ENCODE measurements at regions not wholly inside any gene's neighbourhood (a gene's known extent, or its start where the extent isn't known, plus 50 kb on each side); places are given as distances from the start of the nearest gene placed in this dataset.

DNA sequence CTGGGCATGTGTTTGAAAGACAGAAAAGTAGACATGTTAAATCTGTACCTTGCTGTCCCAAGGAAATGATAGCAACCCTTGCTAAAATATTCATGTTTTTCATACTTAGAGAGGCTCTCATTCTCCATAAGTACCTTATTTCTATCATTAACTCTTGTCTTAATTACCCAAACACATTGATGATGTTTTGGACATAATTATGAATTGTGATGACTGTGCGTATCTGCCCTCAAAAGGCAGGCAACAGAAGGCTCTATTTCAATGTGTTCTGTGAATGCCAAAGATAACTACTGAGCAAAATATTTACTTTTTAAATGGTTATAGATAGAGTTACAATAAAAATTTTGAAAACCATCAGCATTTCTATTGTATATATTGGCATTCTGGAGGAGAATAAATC is 1263.8 kb downstream of the ZPLD1 start:
- H3K27me3 Mint-ChIP-seq (ENCODE audit: insufficient read depth): no peaks in the 10 kb centered on the region
- intact Hi-C loops (cut with micrococcal nuclease): no loop called here
- H3K27ac Mint-ChIP-seq: no peak overlapping the region
- H3K4me3 Mint-ChIP-seq: no peak overlapping the region
- H3K9me3 Mint-ChIP-seq: no peaks in the 10 kb centered on the region
- no peak for DNase-seq (ENCODE audit: low spot score)
- no peaks in the 10 kb centered on the region for H3K4me1 Mint-ChIP-seq (ENCODE audit: low read depth)
- H3K36me3 Mint-ChIP-seq (ENCODE audit: low read depth): no peaks in the 10 kb centered on the region

DNA sequence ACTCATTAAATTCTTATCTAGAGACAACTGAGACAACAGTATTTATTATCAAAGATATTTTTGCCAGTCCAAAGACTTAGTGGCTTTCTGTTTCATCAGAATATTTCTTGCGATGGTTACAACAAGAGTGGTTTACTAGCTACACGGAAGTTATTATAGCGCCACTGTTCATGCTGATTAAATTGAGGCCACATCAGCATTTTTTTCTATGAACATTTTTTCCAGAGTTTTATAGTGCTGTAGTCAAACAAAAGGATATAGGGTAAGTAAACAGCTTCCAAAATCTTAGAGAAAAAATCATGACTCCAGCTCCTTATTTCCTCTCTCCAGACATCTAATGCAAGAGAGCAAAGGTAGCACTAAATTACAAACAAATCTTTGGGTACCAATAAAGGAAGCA is 1264.4 kb downstream of the ZPLD1 start:
- intact Hi-C loops (cut with micrococcal nuclease): no loop called here
- Mint-ChIP-seq H3K36me3 (ENCODE audit: low read depth) (no peaks in the 10 kb centered on the region), H3K27me3 (ENCODE audit: insufficient read depth) (no peaks in the 10 kb centered on the region), H3K27ac (no peak overlapping the region), H3K4me3 (no peak overlapping the region), H3K9me3 (no peaks in the 10 kb centered on the region), H3K4me1 (ENCODE audit: low read depth) (no peaks in the 10 kb centered on the region)
- no peak for DNase-seq (ENCODE audit: low spot score)

DNA sequence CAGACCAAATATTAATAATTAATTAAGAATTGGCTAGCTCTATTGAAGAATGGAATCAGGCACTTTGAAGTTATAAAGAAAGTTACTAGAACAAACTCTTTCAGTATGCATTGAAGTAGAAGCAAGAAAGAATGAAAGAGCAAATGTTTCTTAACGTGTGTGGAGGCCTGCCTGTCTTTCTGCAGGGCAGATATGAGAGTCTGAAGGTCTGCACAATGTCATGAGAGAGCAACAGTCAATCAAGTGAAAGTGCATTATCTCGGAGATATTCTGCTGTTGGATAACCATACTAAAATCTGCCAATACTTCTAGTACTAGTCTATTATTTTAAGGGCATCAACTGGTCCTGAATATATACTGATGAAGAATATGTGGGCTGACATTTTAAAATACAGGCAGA is 1270.8 kb downstream of the ZPLD1 start:
- Mint-ChIP-seq H3K36me3 (ENCODE audit: low read depth) (no peaks in the 10 kb centered on the region), H3K4me3 (no peak overlapping the region), H3K27me3 (ENCODE audit: insufficient read depth) (no peaks in the 10 kb centered on the region), H3K27ac (no peak overlapping the region), H3K4me1 (ENCODE audit: low read depth) (no peaks in the 10 kb centered on the region), H3K9me3 (no peaks in the 10 kb centered on the region)
- DNase-seq (ENCODE audit: low spot score): no peak
- intact Hi-C loops (cut with micrococcal nuclease): no loop called here

DNA sequence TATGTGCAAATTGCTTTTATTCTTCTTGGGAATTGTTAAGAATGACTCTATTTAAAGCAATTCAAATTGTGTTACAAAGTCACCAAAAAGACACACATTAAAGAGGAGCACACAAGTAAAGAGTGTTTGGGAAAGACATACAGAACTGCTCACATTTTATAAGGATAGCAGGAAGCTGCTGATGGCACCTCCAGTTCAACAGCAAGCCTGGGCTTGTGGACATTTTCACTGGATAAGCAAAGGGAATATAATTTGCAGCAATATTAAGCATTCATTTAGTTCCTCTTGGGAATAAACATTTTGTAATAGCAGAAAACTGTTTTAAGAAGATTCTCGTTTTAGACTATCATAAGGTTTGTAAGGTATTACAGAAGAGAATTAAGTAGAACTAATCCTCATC is 1271.9 kb downstream of the ZPLD1 start:
- Mint-ChIP-seq H3K4me3 (no peak overlapping the region), H3K9me3 (no peaks in the 10 kb centered on the region), H3K36me3 (ENCODE audit: low read depth) (no peaks in the 10 kb centered on the region), H3K27ac (no peak overlapping the region), H3K4me1 (ENCODE audit: low read depth) (no peaks in the 10 kb centered on the region), H3K27me3 (ENCODE audit: insufficient read depth) (no peaks in the 10 kb centered on the region)
- intact Hi-C loops (cut with micrococcal nuclease): no loop called here
- DNase-seq (ENCODE audit: low spot score): no peak

DNA sequence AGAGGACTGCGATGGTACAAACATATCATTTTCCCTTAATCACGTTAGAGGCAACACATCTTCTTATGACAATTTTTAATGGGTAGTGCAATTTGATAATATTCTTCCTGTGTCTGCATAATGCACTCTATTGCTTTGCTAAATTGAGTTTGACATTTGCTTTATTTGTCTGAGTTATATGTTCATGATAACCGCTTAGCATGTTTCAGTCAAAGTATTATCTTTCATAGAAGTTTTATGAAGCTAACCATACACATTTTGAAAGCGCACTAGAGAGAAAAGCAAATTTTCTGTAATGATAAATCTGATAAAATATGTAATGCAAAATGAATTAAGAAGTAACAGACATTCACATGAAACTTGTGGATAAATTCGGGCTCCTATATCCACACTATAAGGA is 1276.9 kb downstream of the ZPLD1 start:
- Mint-ChIP-seq H3K4me1 (ENCODE audit: low read depth) (no peaks in the 10 kb centered on the region), H3K4me3 (no peak overlapping the region), H3K27ac (no peak overlapping the region), H3K36me3 (ENCODE audit: low read depth) (no peaks in the 10 kb centered on the region), H3K27me3 (ENCODE audit: insufficient read depth) (no peaks in the 10 kb centered on the region), H3K9me3 (no peaks in the 10 kb centered on the region)
- intact Hi-C loops (cut with micrococcal nuclease): no loop called here
- no peak for DNase-seq (ENCODE audit: low spot score)

DNA sequence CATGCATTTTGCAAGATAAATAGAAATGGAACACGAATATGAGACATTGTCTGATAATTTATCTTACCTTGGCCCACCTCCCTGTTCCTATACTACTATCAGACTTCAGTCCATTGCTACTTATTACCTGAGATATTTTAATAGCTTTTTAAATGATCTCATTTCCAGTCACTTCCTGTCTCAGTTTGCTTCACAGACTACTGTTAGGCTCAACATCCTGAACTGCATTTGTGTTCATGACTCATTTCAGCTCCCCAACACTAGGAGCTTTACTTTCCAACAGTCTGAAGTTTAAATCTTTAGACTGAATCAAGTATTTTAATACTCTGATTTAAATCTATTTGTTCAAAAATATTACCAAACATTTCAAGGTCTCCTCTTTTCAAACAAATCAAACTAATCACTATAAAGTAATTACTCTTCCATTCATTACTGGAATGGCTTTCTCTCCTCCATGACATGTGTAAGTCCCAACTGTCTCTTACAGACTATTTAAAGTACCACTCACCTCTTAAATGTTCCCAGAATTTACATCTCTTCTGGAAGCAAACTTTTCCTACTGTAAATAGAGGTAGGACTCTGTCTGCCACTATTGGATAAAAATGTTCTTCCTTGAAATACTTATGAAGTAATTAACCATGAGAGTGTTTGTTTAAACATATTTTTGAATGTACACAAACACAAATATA is 1277.6 kb downstream of the ZPLD1 start:
- no peak for DNase-seq (ENCODE audit: low spot score)
- H3K36me3 Mint-ChIP-seq (ENCODE audit: low read depth): no peaks in the 10 kb centered on the region
- no peaks in the 10 kb centered on the region for H3K4me1 Mint-ChIP-seq (ENCODE audit: low read depth)
- no peak overlapping the region for H3K4me3 Mint-ChIP-seq
- no peaks in the 10 kb centered on the region for H3K9me3 Mint-ChIP-seq
- no peak overlapping the region for H3K27ac Mint-ChIP-seq
- no peaks in the 10 kb centered on the region for H3K27me3 Mint-ChIP-seq (ENCODE audit: insufficient read depth)
- intact Hi-C loops (cut with micrococcal nuclease): no loop called here

DNA sequence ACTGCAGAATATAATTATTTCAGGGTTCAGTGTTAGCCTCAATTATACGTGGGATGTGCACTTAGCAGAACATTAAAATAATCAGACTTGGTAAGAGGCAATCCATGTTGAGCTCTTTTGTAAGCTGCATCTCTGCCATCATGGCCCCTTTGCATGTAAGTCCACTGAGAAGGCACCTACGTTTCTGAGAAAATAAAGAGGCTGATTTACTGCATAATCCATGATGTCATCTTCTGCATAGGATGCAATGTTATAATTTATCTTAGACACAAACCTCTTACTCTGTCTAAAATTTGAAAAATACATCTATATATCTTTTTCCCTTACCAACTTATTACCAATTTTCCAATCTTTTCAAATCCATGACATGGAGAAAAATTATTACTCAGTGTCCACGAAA is 1294.7 kb downstream of the ZPLD1 start:
- no peaks in the 10 kb centered on the region for H3K9me3 Mint-ChIP-seq
- no peaks in the 10 kb centered on the region for H3K27me3 Mint-ChIP-seq (ENCODE audit: insufficient read depth)
- no peaks in the 10 kb centered on the region for H3K36me3 Mint-ChIP-seq (ENCODE audit: low read depth)
- no peak for DNase-seq (ENCODE audit: low spot score)
- H3K4me3 Mint-ChIP-seq: no peak overlapping the region
- no peak overlapping the region for H3K27ac Mint-ChIP-seq
- H3K4me1 Mint-ChIP-seq (ENCODE audit: low read depth): no peaks in the 10 kb centered on the region
- intact Hi-C loops (cut with micrococcal nuclease): no loop called here

DNA sequence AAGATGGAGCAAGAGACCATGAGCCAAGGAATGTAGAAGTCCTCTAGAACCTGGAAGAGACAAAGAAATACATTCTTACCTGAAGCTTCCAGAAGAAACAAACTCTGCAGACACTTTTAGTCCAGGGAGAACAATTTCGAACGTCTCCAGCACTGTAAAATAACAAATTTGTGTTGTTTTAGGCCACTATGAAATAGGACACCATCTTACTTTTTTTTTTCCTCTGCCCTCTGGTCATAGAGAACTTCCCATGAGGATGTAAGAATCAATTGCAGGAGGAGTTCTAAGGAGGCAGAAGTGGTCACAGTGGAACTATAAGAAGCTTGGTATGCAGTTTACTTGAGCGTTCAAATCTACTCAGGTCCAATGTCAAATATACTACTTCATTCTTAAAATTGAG is 1295.9 kb downstream of the ZPLD1 start:
- no peaks in the 10 kb centered on the region for H3K36me3 Mint-ChIP-seq (ENCODE audit: low read depth)
- H3K4me1 Mint-ChIP-seq (ENCODE audit: low read depth): no peaks in the 10 kb centered on the region
- intact Hi-C loops (cut with micrococcal nuclease): no loop called here
- H3K27ac Mint-ChIP-seq: no peak overlapping the region
- peaks cover 3% of the 10 kb centered on the region for H3K9me3 Mint-ChIP-seq
- DNase-seq (ENCODE audit: low spot score): no peak
- H3K4me3 Mint-ChIP-seq: no peak overlapping the region
- H3K27me3 Mint-ChIP-seq (ENCODE audit: insufficient read depth): no peaks in the 10 kb centered on the region

DNA sequence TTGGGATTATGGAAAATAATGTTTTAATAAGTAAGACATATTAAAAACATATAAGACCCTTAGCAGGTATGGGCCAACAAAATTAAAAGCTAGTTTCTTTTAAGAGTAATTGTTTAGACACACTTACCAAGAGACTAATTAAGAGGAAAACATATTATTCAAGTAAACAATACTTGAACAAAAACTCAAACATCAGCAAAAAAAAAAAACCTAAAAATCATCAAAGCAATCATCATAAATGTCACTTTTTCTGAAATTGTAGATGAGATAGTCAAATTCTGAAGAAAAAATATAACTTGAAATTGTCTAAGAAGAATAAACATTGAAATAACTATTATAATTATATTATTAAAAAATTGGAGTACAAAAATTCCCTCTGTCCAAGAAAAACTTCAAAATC is 1318.2 kb downstream of the ZPLD1 start:
- H3K27ac Mint-ChIP-seq: no peak overlapping the region
- H3K36me3 Mint-ChIP-seq (ENCODE audit: low read depth): no peaks in the 10 kb centered on the region
- H3K27me3 Mint-ChIP-seq (ENCODE audit: insufficient read depth): no peaks in the 10 kb centered on the region
- H3K9me3 Mint-ChIP-seq: no peaks in the 10 kb centered on the region
- DNase-seq (ENCODE audit: low spot score): no peak
- no peak overlapping the region for H3K4me3 Mint-ChIP-seq
- intact Hi-C loops (cut with micrococcal nuclease): no loop called here
- no peaks in the 10 kb centered on the region for H3K4me1 Mint-ChIP-seq (ENCODE audit: low read depth)

DNA sequence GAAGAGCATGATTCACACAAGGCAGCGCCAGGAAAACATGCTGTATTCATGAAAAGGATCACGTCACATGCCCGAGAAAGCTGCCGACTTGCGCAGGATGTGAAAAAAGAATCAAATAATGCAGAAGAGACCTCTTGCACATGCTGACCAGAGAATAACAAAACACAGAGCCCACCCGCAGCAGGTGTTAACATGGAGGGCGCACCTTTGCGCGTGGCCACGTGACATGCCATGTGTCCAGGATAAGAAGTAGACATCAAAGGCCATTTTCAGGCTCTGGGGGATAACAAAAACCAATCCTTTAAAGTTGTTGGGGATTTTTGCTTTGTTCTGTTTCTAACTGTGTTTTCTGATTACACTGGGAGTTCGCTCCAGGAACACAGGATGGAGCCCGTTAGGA is 1332.8 kb downstream of the ZPLD1 start:
- Mint-ChIP-seq H3K27me3 (ENCODE audit: insufficient read depth) (no peaks in the 10 kb centered on the region), H3K9me3 (no peaks in the 10 kb centered on the region)

DNA sequence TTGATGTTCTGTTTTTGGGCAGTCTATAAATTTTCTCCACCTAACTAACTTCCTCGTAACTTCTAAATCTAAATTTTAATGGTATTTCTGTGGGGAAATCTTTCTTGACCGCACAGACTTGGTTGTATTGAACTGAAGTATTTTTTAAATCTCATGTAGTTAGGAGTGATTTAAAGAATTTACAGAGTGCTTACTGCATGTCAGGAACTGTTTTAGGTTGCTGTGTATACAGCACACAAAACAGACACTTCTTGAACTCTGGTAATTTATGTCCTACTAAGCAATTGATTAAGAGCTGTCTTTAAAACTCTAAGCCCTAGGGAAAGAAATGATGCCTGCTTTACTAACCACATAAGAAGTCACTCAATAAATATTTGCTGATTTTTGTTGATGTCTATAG is 1350.2 kb downstream of the ZPLD1 start:
- Mint-ChIP-seq H3K27me3 (ENCODE audit: insufficient read depth) (no peaks in the 10 kb centered on the region), H3K27ac (no peak overlapping the region), H3K9me3 (no peaks in the 10 kb centered on the region), H3K4me1 (ENCODE audit: low read depth) (no peaks in the 10 kb centered on the region), H3K36me3 (ENCODE audit: low read depth) (no peaks in the 10 kb centered on the region), H3K4me3 (no peak overlapping the region)
- no peak for DNase-seq (ENCODE audit: low spot score)
- intact Hi-C loops (cut with micrococcal nuclease): no loop called here

More for the DNA sequence above, 1332.8 kb downstream of the ZPLD1 start:
- H3K27ac Mint-ChIP-seq: no peak overlapping the region
- no peaks in the 10 kb centered on the region for H3K4me1 Mint-ChIP-seq (ENCODE audit: low read depth)
- intact Hi-C loops (cut with micrococcal nuclease): no loop called here
- no peaks in the 10 kb centered on the region for H3K36me3 Mint-ChIP-seq (ENCODE audit: low read depth)
- H3K4me3 Mint-ChIP-seq: no peak overlapping the region
- no peak for DNase-seq (ENCODE audit: low spot score)

DNA sequence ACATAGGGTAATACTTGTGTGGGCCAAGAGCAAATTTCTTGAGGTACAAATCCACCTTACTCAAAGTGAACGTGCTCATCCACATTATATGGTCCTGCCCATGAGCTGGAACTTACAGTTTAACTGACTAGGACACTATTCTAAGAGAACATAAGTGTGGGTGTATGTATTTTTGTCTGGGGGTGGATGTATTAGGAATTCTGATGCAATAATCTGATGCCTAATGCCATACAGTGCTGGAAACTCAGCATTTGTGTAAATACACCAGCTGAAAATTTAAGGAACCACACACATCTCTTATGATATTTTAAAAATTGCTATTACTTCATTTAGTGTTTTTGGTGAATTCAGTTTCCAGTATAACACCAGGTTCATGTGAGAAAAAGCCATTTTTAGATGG is 1350.7 kb downstream of the ZPLD1 start:
- intact Hi-C loops (cut with micrococcal nuclease): no loop called here
- H3K36me3 Mint-ChIP-seq (ENCODE audit: low read depth): no peaks in the 10 kb centered on the region
- no peaks in the 10 kb centered on the region for H3K4me1 Mint-ChIP-seq (ENCODE audit: low read depth)
- no peaks in the 10 kb centered on the region for H3K27me3 Mint-ChIP-seq (ENCODE audit: insufficient read depth)
- no peaks in the 10 kb centered on the region for H3K9me3 Mint-ChIP-seq
- DNase-seq (ENCODE audit: low spot score): no peak
- H3K4me3 Mint-ChIP-seq: no peak overlapping the region
- no peak overlapping the region for H3K27ac Mint-ChIP-seq

DNA sequence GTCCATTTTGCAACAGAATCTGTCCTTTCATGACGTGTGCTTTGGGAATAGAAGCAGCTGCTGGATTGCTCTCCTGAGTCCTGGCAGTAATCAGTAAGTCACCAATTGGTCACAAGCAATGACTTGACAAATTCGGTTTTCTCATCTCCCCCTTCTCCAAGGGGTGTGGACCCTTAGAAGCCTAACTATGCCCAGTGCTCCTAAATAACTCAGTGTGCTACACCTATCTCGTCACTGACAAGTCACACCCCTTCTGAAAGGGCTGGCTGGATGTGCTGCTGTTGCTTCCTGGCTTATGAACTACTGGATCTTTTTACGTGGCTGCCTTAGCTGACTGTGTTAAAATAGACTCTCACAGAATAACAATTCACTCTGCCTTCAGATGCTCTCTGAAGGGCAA is 1351.5 kb downstream of the ZPLD1 start:
- H3K4me1 Mint-ChIP-seq (ENCODE audit: low read depth): no peaks in the 10 kb centered on the region
- intact Hi-C loops (cut with micrococcal nuclease): no loop called here

DNA sequence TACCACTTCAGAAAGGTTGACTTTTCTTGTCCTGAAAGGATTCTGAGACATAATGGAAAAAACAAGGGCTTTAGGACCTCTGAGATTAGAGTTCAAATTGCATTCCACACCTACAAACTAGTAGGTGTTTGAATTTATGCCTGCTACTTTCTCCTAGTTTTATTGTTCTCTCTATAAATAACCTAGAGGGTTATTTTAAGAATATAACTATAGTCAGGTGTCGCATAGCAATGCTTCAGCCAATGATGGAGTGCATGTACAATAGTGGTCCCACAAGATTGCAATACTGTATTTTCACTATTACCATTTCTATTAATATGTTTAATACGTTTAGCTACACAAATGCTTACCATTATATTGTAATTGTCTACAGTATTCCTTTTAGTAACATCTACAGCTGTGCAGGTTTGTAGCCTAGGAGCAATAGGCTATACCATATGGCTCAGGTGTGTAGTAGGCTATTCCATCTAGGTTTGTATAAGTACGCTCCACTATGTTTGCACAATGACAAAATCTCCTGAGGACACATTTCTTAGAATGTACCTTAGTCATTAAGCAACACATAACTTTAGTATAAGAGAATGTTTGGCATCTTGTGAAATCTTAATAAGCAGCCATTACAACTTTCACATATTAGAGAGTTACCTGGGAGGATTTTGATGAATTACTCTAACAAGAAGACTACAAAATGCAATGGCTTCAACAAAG is 1352.5 kb downstream of the ZPLD1 start:
- Mint-ChIP-seq H3K36me3 (ENCODE audit: low read depth) (no peaks in the 10 kb centered on the region), H3K4me1 (ENCODE audit: low read depth) (no peaks in the 10 kb centered on the region), H3K27me3 (ENCODE audit: insufficient read depth) (no peaks in the 10 kb centered on the region), H3K27ac (no peak overlapping the region), H3K4me3 (no peak overlapping the region), H3K9me3 (no peaks in the 10 kb centered on the region)
- intact Hi-C loops (cut with micrococcal nuclease): no loop called here
- no peak for DNase-seq (ENCODE audit: low spot score)

More for the DNA sequence above, 1351.5 kb downstream of the ZPLD1 start:
- H3K9me3 Mint-ChIP-seq: no peaks in the 10 kb centered on the region
- H3K36me3 Mint-ChIP-seq (ENCODE audit: low read depth): no peaks in the 10 kb centered on the region
- no peak overlapping the region for H3K27ac Mint-ChIP-seq
- no peak overlapping the region for H3K4me3 Mint-ChIP-seq
- no peaks in the 10 kb centered on the region for H3K27me3 Mint-ChIP-seq (ENCODE audit: insufficient read depth)
- no peak for DNase-seq (ENCODE audit: low spot score)
